Effector memory CD8-positive, alpha-beta T cell (primary cell): ENCODE measurements at regions not wholly inside any gene's neighbourhood (a gene's known extent, or its start where the extent isn't known, plus 50 kb on each side); places are given as distances from the start of the nearest gene placed in this dataset.

ENCODE experiments used
- ATAC-seq: fragments of 150-1000 bp; cut with Tn5 transposase; replicated peaks from 2 replicates; pipeline ENCODE4 v1.10.0; 2021; ENCODE audit warnings: mild to moderate bottlenecking, moderate library complexity
- DNase-seq, 3 experiments: peaks; one replicate each; pipeline ENCODE4 v3.0.0; 2021
- H3K27ac Mint-ChIP-seq, 2 donors: one replicate each; pipeline ENCODE4 v1.8.0; 2022; ENCODE audit warnings: mild to moderate bottlenecking in 2 of 2, mixed read lengths in 2 of 2, moderate library complexity in 2 of 2
- H3K27me3 Mint-ChIP-seq, 2 donors: one replicate each; pipeline ENCODE4 v1.8.0; 2022; ENCODE audit warnings: mixed read lengths in 2 of 2
- H3K36me3 Mint-ChIP-seq: one replicate; pipeline ENCODE4 v1.8.0; 2022; ENCODE audit warnings: mild to moderate bottlenecking, moderate library complexity, mixed read lengths; ENCODE audit not compliant: insufficient read depth
- H3K4me1 Mint-ChIP-seq, 2 donors: one replicate each; pipeline ENCODE4 v1.8.0; 2022; ENCODE audit warnings: low read depth in 2 of 2, mixed read lengths in 2 of 2
- H3K4me3 Mint-ChIP-seq, 2 donors: one replicate each; pipeline ENCODE4 v1.8.0; 2022; ENCODE audit warnings: mild to moderate bottlenecking in 2 of 2, mixed read lengths in 2 of 2, moderate library complexity in 2 of 2
- H3K9me3 Mint-ChIP-seq, 2 donors: one replicate each; pipeline ENCODE4 v1.8.0; 2022; ENCODE audit warnings: mixed read lengths in 2 of 2

GRCh38 chr10:130621231-130621775 is 485.1 kb downstream of the GLRX3 start:
- peaks cover 13 to 25% of the 10 kb centered on the region in 2 donors for H3K9me3 Mint-ChIP-seq
- H3K27ac Mint-ChIP-seq = no peak overlapping the region
- H3K4me1 Mint-ChIP-seq = no peaks in the 10 kb centered on the region
- H3K36me3 Mint-ChIP-seq = no peaks in the 10 kb centered on the region
- no peak for ATAC-seq
- DNase-seq = no peak
- H3K4me3 Mint-ChIP-seq = no peak overlapping the region
- H3K27me3 Mint-ChIP-seq = peaks cover 6% of the 10 kb centered on the region in 2 donors

- no peak overlapping the region for H3K27ac Mint-ChIP-seq
- no peak overlapping the region for H3K4me3 Mint-ChIP-seq
- no peak for DNase-seq
Observed at GRCh38 chr10:130623680-130624267, 487.6 kb downstream of the GLRX3 start.

GRCh38 chr10:130627346-130628045 is 491.3 kb downstream of the GLRX3 start:
- DNase-seq (no peak), ATAC-seq (no peak)
- Mint-ChIP-seq H3K4me3 (no peak overlapping the region), H3K4me1 (no peaks in the 10 kb centered on the region), H3K36me3 (no peaks in the 10 kb centered on the region), H3K27me3 (no peaks in the 10 kb centered on the region), H3K27ac (no peak overlapping the region), H3K9me3 (peaks cover 5 to 7% of the 10 kb centered on the region in 2 donors)

More at GRCh38 chr10:130623680-130624267, 487.6 kb downstream of the GLRX3 start:
- H3K27me3 Mint-ChIP-seq = no peaks in the 10 kb centered on the region
- H3K4me1 Mint-ChIP-seq = no peaks in the 10 kb centered on the region
- peaks cover 8 to 25% of the 10 kb centered on the region in 2 donors for H3K9me3 Mint-ChIP-seq
- ATAC-seq = no peak
- H3K36me3 Mint-ChIP-seq = no peaks in the 10 kb centered on the region

GRCh38 chr10:130630135-130630534 is 493.9 kb downstream of the GLRX3 start:
- Mint-ChIP-seq H3K4me1 (no peaks in the 10 kb centered on the region), H3K27ac (no peak overlapping the region), H3K36me3 (no peaks in the 10 kb centered on the region), H3K4me3 (no peak overlapping the region), H3K9me3 (peaks cover 2 to 7% of the 10 kb centered on the region in 2 donors), H3K27me3 (peaks cover 0 to under 1% of the 10 kb centered on the region in 2 donors)
- DNase-seq (no peak), ATAC-seq (no peak)

GRCh38 chr10:130631142-130632096 is 495.2 kb downstream of the GLRX3 start:
- H3K4me1 Mint-ChIP-seq = no peaks in the 10 kb centered on the region
- no peak overlapping the region for H3K27ac Mint-ChIP-seq

GRCh38 chr10:130634816-130635215 is 498.6 kb downstream of the GLRX3 start:
- DNase-seq = no peak
- Mint-ChIP-seq H3K9me3 (peaks cover 2 to 12% of the 10 kb centered on the region in 2 donors), H3K4me3 (no peak overlapping the region), H3K4me1 (no peaks in the 10 kb centered on the region), H3K27me3 (peaks cover 0 to 10% of the 10 kb centered on the region in 2 donors), H3K27ac (no peak overlapping the region), H3K36me3 (no peaks in the 10 kb centered on the region)
- ATAC-seq = no peak

More at GRCh38 chr10:130631142-130632096, 495.2 kb downstream of the GLRX3 start:
- ATAC-seq (no peak), DNase-seq (no peak)
- Mint-ChIP-seq H3K4me3 (no peak overlapping the region), H3K36me3 (no peaks in the 10 kb centered on the region), H3K9me3 (peaks cover 2 to 12% of the 10 kb centered on the region in 2 donors), H3K27me3 (peaks cover 0 to 10% of the 10 kb centered on the region in 2 donors)

GRCh38 chr10:130635528-130635927 is 499.3 kb downstream of the GLRX3 start:
- no peak overlapping the region for H3K27ac Mint-ChIP-seq
- H3K27me3 Mint-ChIP-seq = peaks cover 0 to 10% of the 10 kb centered on the region in 2 donors
- no peak for DNase-seq
- H3K4me1 Mint-ChIP-seq = no peaks in the 10 kb centered on the region
- no peak overlapping the region for H3K4me3 Mint-ChIP-seq
- H3K9me3 Mint-ChIP-seq = peaks cover 1 to 12% of the 10 kb centered on the region in 2 donors
- H3K36me3 Mint-ChIP-seq = no peaks in the 10 kb centered on the region
- ATAC-seq = no peak

- no peak overlapping the region for H3K4me3 Mint-ChIP-seq
- no peak for ATAC-seq
- no peaks in the 10 kb centered on the region for H3K36me3 Mint-ChIP-seq
- H3K27me3 Mint-ChIP-seq = peaks cover 0 to 10% of the 10 kb centered on the region in 2 donors
- no peaks in the 10 kb centered on the region for H3K4me1 Mint-ChIP-seq
- H3K27ac Mint-ChIP-seq = no peak overlapping the region
- H3K9me3 Mint-ChIP-seq = peaks cover 1 to 12% of the 10 kb centered on the region in 2 donors
- DNase-seq = no peak
Observed at GRCh38 chr10:130636313-130636930, 500.2 kb downstream of the GLRX3 start.

GRCh38 chr10:130637089-130637676 is 501.0 kb downstream of the GLRX3 start:
- H3K27ac Mint-ChIP-seq = no peak overlapping the region
- ATAC-seq = no peak
- DNase-seq = no peak
- H3K9me3 Mint-ChIP-seq = peaks cover 1 to 12% of the 10 kb centered on the region in 2 donors
- H3K4me3 Mint-ChIP-seq = no peak overlapping the region
- no peaks in the 10 kb centered on the region for H3K4me1 Mint-ChIP-seq
- H3K27me3 Mint-ChIP-seq = peaks cover 0 to 10% of the 10 kb centered on the region in 2 donors
- H3K36me3 Mint-ChIP-seq = no peaks in the 10 kb centered on the region

GRCh38 chr10:130638991-130639390 is 502.8 kb downstream of the GLRX3 start:
- ATAC-seq (no peak), DNase-seq (no peak)
- H3K27me3 Mint-ChIP-seq = peaks cover 0 to 10% of the 10 kb centered on the region in 2 donors
- H3K9me3 Mint-ChIP-seq = peaks cover 5 to 11% of the 10 kb centered on the region in 2 donors
- no peaks in the 10 kb centered on the region for H3K36me3 Mint-ChIP-seq
- no peak overlapping the region for H3K4me3 Mint-ChIP-seq
- no peaks in the 10 kb centered on the region for H3K4me1 Mint-ChIP-seq
- H3K27ac Mint-ChIP-seq = no peak overlapping the region

- no peak overlapping the region for H3K27ac Mint-ChIP-seq
- H3K4me3 Mint-ChIP-seq = no peak overlapping the region
Observed at GRCh38 chr10:130642926-130643325, 506.7 kb downstream of the GLRX3 start.

GRCh38 chr10:130647341-130647740 is 511.1 kb downstream of the GLRX3 start:
- H3K27ac Mint-ChIP-seq = no peak overlapping the region
- no peak overlapping the region for H3K4me3 Mint-ChIP-seq
- no peaks in the 10 kb centered on the region for H3K27me3 Mint-ChIP-seq
- H3K9me3 Mint-ChIP-seq = peaks cover 4 to 8% of the 10 kb centered on the region in 2 donors
- no peaks in the 10 kb centered on the region for H3K36me3 Mint-ChIP-seq
- H3K4me1 Mint-ChIP-seq = no peaks in the 10 kb centered on the region
- ATAC-seq = no peak
- no peak for DNase-seq

More at GRCh38 chr10:130642926-130643325, 506.7 kb downstream of the GLRX3 start:
- Mint-ChIP-seq H3K36me3 (no peaks in the 10 kb centered on the region), H3K9me3 (peaks cover 0 to 5% of the 10 kb centered on the region in 2 donors), H3K4me1 (no peaks in the 10 kb centered on the region), H3K27me3 (no peaks in the 10 kb centered on the region)
- ATAC-seq (no peak), DNase-seq (no peak)
